Tibial nerve (tissue), 4 donors: ENCODE measurements at regions not wholly inside any gene's neighbourhood (a gene's known extent, or its start where the extent isn't known, plus 50 kb on each side); places are given as distances from the start of the nearest gene placed in this dataset.

ENCODE experiments used
- DNase-seq, 2 donors: peaks; one replicate each; pipeline ENCODE4 v3.0.0-alpha.2; 2019; ENCODE audit warnings: low spot score in 2 of 2
- H3K27ac ChIP-seq, 4 donors: fragments of 200-600 bp; sonication (generic) in 3 of 4; one replicate each; pipeline ENCODE4 v1.5.1; 2017 to 2019; ENCODE audit warnings: mild to moderate bottlenecking in 1 of 4
- H3K27me3 ChIP-seq, 2 donors: fragments of 200-600 bp; sonication (generic) in 1 of 2; one replicate each; pipeline versions ENCODE4 v1.5.1 to v1.6.0; 2017 to 2019
- H3K36me3 ChIP-seq, 3 donors: fragments of 200-600 bp; sonication (generic); one replicate each; pipeline ENCODE4 v1.5.1; 2018 to 2019
- H3K4me1 ChIP-seq, 4 donors: fragments of 200-600 bp; sonication (generic) in 3 of 4; one replicate each; pipeline ENCODE4 v1.5.1; 2017 to 2019
- H3K4me3 ChIP-seq, 4 donors: fragments of 200-600 bp; sonication (generic) in 3 of 4; one replicate each; pipeline ENCODE4 v1.5.1; 2017 to 2019; ENCODE audit warnings: mild to moderate bottlenecking in 1 of 4, moderate library complexity in 1 of 4
- H3K9me3 ChIP-seq, 4 donors: fragments of 200-600 bp; sonication (generic) in 3 of 4; one replicate each; pipeline ENCODE4 v1.5.1; 2017 to 2019
- CTCF ChIP-seq, 5 experiments: fragments of 200-600 bp in 3 of 5; fragments of 450-650 bp in 2 of 5; sonication (generic) in 3 of 5; IDR thresholded peaks; one replicate each; pipeline ENCODE4 v1.5.1; 2016 to 2019; ENCODE audit warnings: antibody characterized with exemption in 5 of 5, mild to moderate bottlenecking in 3 of 5, moderate library complexity in 2 of 5
- EP300 ChIP-seq, 2 donors: sonication (generic); formaldehyde crosslinking; IDR thresholded peaks; one replicate each; pipeline ENCODE4 v1.6.1; 2017; ENCODE audit warnings: antibody characterized with exemption in 2 of 2, mild to moderate bottlenecking in 1 of 2
- POLR2A ChIP-seq, 2 donors: fragments of 450-650 bp; IDR thresholded peaks; one replicate each; pipeline ENCODE4 v1.6.1; 2017; ENCODE audit warnings: antibody characterized with exemption in 2 of 2, mild to moderate bottlenecking in 2 of 2, moderate library complexity in 2 of 2
- WGBS, 2 donors: methylation state at CpG; one replicate each; pipeline ENCODE4 v1.1.5; 2018; 5-methylcytosine and 5-hydroxymethylcytosine counted together

- H3K27ac ChIP-seq, result no peak overlapping the region
- no peak for DNase-seq
- no peaks in the 10 kb centered on the region for H3K9me3 ChIP-seq
- no peak for TF ChIP-seq EP300 (IDR thresholded peaks at IDR 0.05)
- no peak for TF ChIP-seq POLR2A (IDR thresholded peaks at IDR 0.05)
- no peak for TF ChIP-seq CTCF (IDR thresholded peaks at IDR 0.05)
- peaks cover 0 to 4% (median 2%) of the 10 kb centered on the region in 4 donors for H3K4me1 ChIP-seq
- 89 to 93% methylated on average over 7 of the region's 7 CpGs for WGBS, 2 donors
- no peaks in the 10 kb centered on the region for H3K36me3 ChIP-seq
- H3K4me3 ChIP-seq, result no peak overlapping the region
- no peaks in the 10 kb centered on the region for H3K27me3 ChIP-seq
These were observed 69.7 kb downstream of the KCNF1 start for GRCh38 chr2:10981451-10981850.

- H3K36me3 ChIP-seq, result no peaks in the 10 kb centered on the region
- TF ChIP-seq EP300 (IDR thresholded peaks at IDR 0.05) (no peak), CTCF (IDR thresholded peaks at IDR 0.05) (no peak), POLR2A (IDR thresholded peaks at IDR 0.05) (no peak)
- DNase-seq, result no peak
- H3K27ac ChIP-seq, result no peak overlapping the region
- H3K4me1 ChIP-seq, result peaks cover 0 to 4% (median 2%) of the 10 kb centered on the region in 4 donors
- H3K27me3 ChIP-seq, result no peaks in the 10 kb centered on the region
- H3K9me3 ChIP-seq, result no peaks in the 10 kb centered on the region
- no peak overlapping the region for H3K4me3 ChIP-seq
- 82 to 84% methylated on average over 13 of the region's 13 CpGs for WGBS, 2 donors
These were observed 70.3 kb downstream of the KCNF1 start for GRCh38 chr2:10981941-10982431.

- Histone ChIP-seq H3K27me3 (no peaks in the 10 kb centered on the region), H3K36me3 (no peaks in the 10 kb centered on the region), H3K4me3 (no peak overlapping the region), H3K9me3 (no peaks in the 10 kb centered on the region), H3K27ac (no peak overlapping the region), H3K4me1 (peaks cover 0 to 4% (median 2%) of the 10 kb centered on the region in 4 donors)
- no peak for DNase-seq
- TF ChIP-seq EP300 (IDR thresholded peaks at IDR 0.05), result no peak
- no peak for TF ChIP-seq CTCF (IDR thresholded peaks at IDR 0.05)
- TF ChIP-seq POLR2A (IDR thresholded peaks at IDR 0.05), result no peak
- 61 to 72% methylated on average over 21 to 25 of the region's 25 CpGs for WGBS, 2 donors
These were observed 71.4 kb downstream of the KCNF1 start for GRCh38 chr2:10982931-10983701.

- H3K36me3 ChIP-seq, result no peaks in the 10 kb centered on the region
- TF ChIP-seq EP300 (IDR thresholded peaks at IDR 0.05) (no peak), CTCF (IDR thresholded peaks at IDR 0.05) (no peak), POLR2A (IDR thresholded peaks at IDR 0.05) (no peak)
- peaks cover 0 to 4% (median 2%) of the 10 kb centered on the region in 4 donors for H3K4me1 ChIP-seq
- no peak overlapping the region for H3K4me3 ChIP-seq
- no peak overlapping the region for H3K27ac ChIP-seq
- no peak for DNase-seq
- 69 to 71% methylated on average over 12 of the region's 12 CpGs for WGBS, 2 donors
- no peaks in the 10 kb centered on the region for H3K27me3 ChIP-seq
- no peaks in the 10 kb centered on the region for H3K9me3 ChIP-seq
These were observed 72.0 kb downstream of the KCNF1 start for GRCh38 chr2:10983711-10984110.

GRCh38 chr2:10984418-10985135, 72.8 kb downstream of the KCNF1 start:
- Histone ChIP-seq H3K4me1 (peaks cover 0 to 4% (median 2%) of the 10 kb centered on the region in 4 donors), H3K27ac (peak overlapping the region in 1 of 4 donors; percentile 16), H3K9me3 (no peaks in the 10 kb centered on the region), H3K27me3 (no peaks in the 10 kb centered on the region), H3K4me3 (no peak overlapping the region), H3K36me3 (no peaks in the 10 kb centered on the region)
- no peak for DNase-seq
- TF ChIP-seq CTCF (IDR thresholded peaks at IDR 0.05) (no peak), POLR2A (IDR thresholded peaks at IDR 0.05) (no peak), EP300 (IDR thresholded peaks at IDR 0.05) (no peak)
- 59 to 63% methylated on average over 6 of the region's 6 CpGs for WGBS, 2 donors
